Liver (tissue), 8 donors: ENCODE measurements at regions not wholly inside any gene's neighbourhood (a gene's known extent, or its start where the extent isn't known, plus 50 kb on each side); places are given as distances from the start of the nearest gene placed in this dataset.

Experiments
- DNase-seq: peaks from one replicate; pipeline ENCODE4 v3.0.0-alpha.2; 2017; ENCODE audit warnings: low spot score
- H3K27ac ChIP-seq, 2 donors: one replicate each; pipeline ENCODE4 v1.7.0; 2013; ENCODE audit warnings: inconsistent platforms in 2 of 2, low read length in 2 of 2, control low read depth in 1 of 2, low read depth in 1 of 2, mild to moderate bottlenecking in 1 of 2
- H3K27me3 ChIP-seq, 4 donors: one replicate each; pipeline versions ENCODE4 v1.6.1 to v1.7.0; 2013; ENCODE audit warnings: low read length in 3 of 4, inconsistent platforms in 1 of 4, mild to moderate bottlenecking in 1 of 4, moderate library complexity in 1 of 4; ENCODE audit not compliant: control insufficient read depth in 4 of 4, insufficient read depth in 4 of 4
- H3K36me3 ChIP-seq, 4 donors: one replicate each; pipeline versions ENCODE4 v1.6.1 to v1.7.0; 2013; ENCODE audit warnings: low read length in 3 of 4, mild to moderate bottlenecking in 3 of 4, low read depth in 1 of 4, moderate library complexity in 1 of 4; ENCODE audit not compliant: control insufficient read depth in 4 of 4, insufficient read depth in 3 of 4
- H3K4me1 ChIP-seq, 4 donors: one replicate each; pipeline versions ENCODE4 v1.6.1 to v1.7.0; 2013; ENCODE audit warnings: low read length in 3 of 4, mild to moderate bottlenecking in 3 of 4, moderate library complexity in 1 of 4; ENCODE audit not compliant: control insufficient read depth in 4 of 4, insufficient read depth in 4 of 4
- H3K4me3 ChIP-seq, 3 donors: one replicate each; pipeline versions ENCODE4 v1.6.1 to v1.7.0; 2013; ENCODE audit warnings: low read length in 3 of 3, control low read depth in 1 of 3, low read depth in 1 of 3, mild to moderate bottlenecking in 1 of 3
- H3K9ac ChIP-seq, 2 donors: one replicate each; pipeline ENCODE4 v1.7.0; 2013; ENCODE audit warnings: low read length in 2 of 2, mild to moderate bottlenecking in 2 of 2, moderate library complexity in 2 of 2, control low read depth in 1 of 2, low read depth in 1 of 2
- H3K9me3 ChIP-seq, 4 donors: one replicate each; pipeline versions ENCODE4 v1.6.1 to v1.7.0; 2013; ENCODE audit warnings: low read length in 3 of 4; ENCODE audit not compliant: control insufficient read depth in 4 of 4
- ATF3 ChIP-seq: IDR thresholded peaks from 2 replicates; pipeline ENCODE4 v1.6.1; 2016; ENCODE audit warnings: antibody characterized with exemption
- CTCF ChIP-seq: fragments of 150-350 bp; IDR thresholded peaks from 2 replicates; pipeline ENCODE4 v1.5.1; 2017; ENCODE audit warnings: improper control_type of control experiment, low read depth, low read length; ENCODE audit not compliant: missing input control
- EGR1 ChIP-seq, 2 donors: IDR thresholded peaks; 2 replicates each; pipeline ENCODE4 v1.6.1; 2016 to 2018; ENCODE audit warnings: antibody characterized with exemption in 2 of 2, low read depth in 2 of 2
- FOXA1 ChIP-seq: IDR thresholded peaks from 2 replicates; pipeline ENCODE4 v1.6.1; 2016; ENCODE audit warnings: antibody characterized with exemption
- FOXA2 ChIP-seq: IDR thresholded peaks from 2 replicates; pipeline ENCODE4 v1.6.1; 2016; ENCODE audit warnings: antibody characterized with exemption
- GABPA ChIP-seq, 2 donors: IDR thresholded peaks in 1 of 2; conservative IDR thresholded peaks in 1 of 2; 2 replicates each; pipeline ENCODE4 v1.6.1; 2016; ENCODE audit warnings: antibody characterized with exemption in 2 of 2, mild to moderate bottlenecking in 1 of 2, moderate library complexity in 1 of 2
- HNF4A ChIP-seq, 2 donors: conservative IDR thresholded peaks; 2 replicates each; pipeline ENCODE4 v1.6.1; 2016; ENCODE audit warnings: antibody characterized with exemption in 2 of 2, mild to moderate bottlenecking in 2 of 2
- HNF4G ChIP-seq: IDR thresholded peaks from 2 replicates; pipeline ENCODE4 v1.6.1; 2016; ENCODE audit warnings: antibody characterized with exemption
- JUND ChIP-seq, 2 donors: IDR thresholded peaks; 2 replicates each; pipeline ENCODE4 v1.6.1; 2016; ENCODE audit warnings: antibody characterized with exemption in 2 of 2
- MAX ChIP-seq: IDR thresholded peaks from 2 replicates; pipeline ENCODE4 v1.6.1; 2016; ENCODE audit warnings: antibody characterized with exemption
- NR2F2 ChIP-seq: IDR thresholded peaks from 2 replicates; pipeline ENCODE4 v1.6.1; 2016; ENCODE audit warnings: antibody characterized with exemption
- RAD21 ChIP-seq, 2 donors: IDR thresholded peaks; 2 replicates each; pipeline ENCODE4 v1.6.1; 2016; ENCODE audit warnings: antibody characterized with exemption in 2 of 2, mild to moderate bottlenecking in 2 of 2
- REST ChIP-seq: IDR thresholded peaks from 2 replicates; pipeline ENCODE4 v1.6.1; 2016; ENCODE audit warnings: antibody characterized with exemption, mild to moderate bottlenecking
- RXRA ChIP-seq, 2 donors: IDR thresholded peaks; 2 replicates each; pipeline ENCODE4 v1.6.1; 2017 to 2018; ENCODE audit warnings: antibody characterized with exemption in 2 of 2, mild to moderate bottlenecking in 1 of 2
- SP1 ChIP-seq: IDR thresholded peaks from 2 replicates; pipeline ENCODE4 v1.6.1; 2018; ENCODE audit warnings: antibody characterized with exemption, mild to moderate bottlenecking
- TAF1 ChIP-seq: conservative IDR thresholded peaks from 2 replicates; pipeline ENCODE4 v1.6.1; 2016; ENCODE audit warnings: antibody characterized with exemption, mild to moderate bottlenecking
- YY1 ChIP-seq: IDR thresholded peaks from 2 replicates; pipeline ENCODE4 v1.6.1; 2016; ENCODE audit warnings: antibody characterized with exemption, mild to moderate bottlenecking
- ZBTB33 ChIP-seq: IDR thresholded peaks from 2 replicates; pipeline ENCODE4 v1.6.1; 2016; ENCODE audit warnings: antibody characterized with exemption
- WGBS: extraction: QIAGEN DNeasy Blood & Tissue Kit; methylation state at CpG from one replicate; pipeline ENCODE4 v1.1.7; 2013; 5-methylcytosine and 5-hydroxymethylcytosine counted together
- donor health status: healthy.
- donor health status: healthy.
- donor health status: healthy.
- donor health status: healthy.
- donor health status: healthy.

- peak; percentile 91 to 92 for TF ChIP-seq HNF4A (conservative IDR thresholded peaks at IDR 0.05)
- TF ChIP-seq YY1 = peak; percentile 24
- peak; percentile 68 for TF ChIP-seq MAX
- TF ChIP-seq NR2F2 = no peak
- TF ChIP-seq RXRA (IDR thresholded peaks at IDR 0.05) = peak; percentile 40 to 86
- no peak for TF ChIP-seq FOXA2
- Histone ChIP-seq H3K27ac (no peak overlapping the region), H3K36me3 (no peaks in the 10 kb centered on the region), H3K9ac (no peak overlapping the region), H3K27me3 (no peaks in the 10 kb centered on the region), H3K4me1 (peaks cover 2 to 14% (median 5%) of the 10 kb centered on the region in 4 donors), H3K9me3 (no peaks in the 10 kb centered on the region), H3K4me3 (no peak overlapping the region)
- 76% methylated on average over 6 of the region's 6 CpGs for WGBS
- DNase-seq = no peak
Observed at GRCh38 chr2:15735484-15736326, 144.0 kb downstream of the DDX1 start.

GRCh38 chr2:15736396-15737180 is 144.9 kb downstream of the DDX1 start:
- H3K36me3 ChIP-seq = no peaks in the 10 kb centered on the region
- H3K4me1 ChIP-seq = peaks cover 2 to 14% (median 5%) of the 10 kb centered on the region in 4 donors
- H3K9me3 ChIP-seq = no peaks in the 10 kb centered on the region
- H3K9ac ChIP-seq = no peak overlapping the region
- TF ChIP-seq TAF1 = no peak
- no peak for TF ChIP-seq GABPA (IDR thresholded peaks at IDR 0.05 in 1 of 2, conservative IDR thresholded peaks at IDR 0.05 in 1 of 2)
- no peak for TF ChIP-seq REST
- TF ChIP-seq JUND (IDR thresholded peaks at IDR 0.05) = no peak
- TF ChIP-seq NR2F2 = no peak
- TF ChIP-seq HNF4G = no peak
- no peak for TF ChIP-seq FOXA1
- TF ChIP-seq RAD21 (IDR thresholded peaks at IDR 0.05) = no peak
- TF ChIP-seq RXRA (IDR thresholded peaks at IDR 0.05) = no peak
- TF ChIP-seq SP1 = no peak
- no peak for TF ChIP-seq FOXA2
- TF ChIP-seq ZBTB33 = no peak
- no peak for TF ChIP-seq ATF3
- no peak for TF ChIP-seq MAX
- TF ChIP-seq YY1 = no peak
- TF ChIP-seq HNF4A (conservative IDR thresholded peaks at IDR 0.05) = no peak
- no peak for TF ChIP-seq EGR1 (IDR thresholded peaks at IDR 0.05; ENCODE audit: low read depth in 2 of 2)
- TF ChIP-seq CTCF = no peak
- no peak overlapping the region for H3K4me3 ChIP-seq
- DNase-seq = no peak
- 97% methylated on average over 4 of the region's 4 CpGs for WGBS
- H3K27ac ChIP-seq = no peak overlapping the region
- H3K27me3 ChIP-seq = no peaks in the 10 kb centered on the region
